ENCODE measurements at regions not wholly inside any gene's neighbourhood (a gene's known extent, or its start where the extent isn't known, plus 50 kb on each side); places are given as distances from the start of the nearest gene placed in this dataset.

DNA sequence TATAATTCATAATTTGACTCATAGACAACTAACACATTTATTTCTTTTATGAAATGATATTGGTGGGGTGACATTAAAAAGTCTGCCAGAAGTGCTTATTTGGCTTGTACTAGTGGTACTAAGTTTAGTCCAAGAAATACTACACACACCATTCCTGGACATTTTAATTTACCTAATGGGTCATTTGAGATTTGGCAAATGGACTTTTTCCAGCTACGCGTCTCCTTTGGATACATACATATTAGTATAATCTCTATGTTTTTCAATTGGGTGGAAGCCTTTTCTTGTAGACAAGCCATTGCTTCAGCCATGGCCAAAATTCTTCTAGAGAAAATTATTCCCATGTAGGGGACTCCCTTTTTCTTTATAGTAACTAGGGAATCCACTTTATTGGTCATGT is 968.5 kb downstream of the C4orf33 start:
- TF ChIP-seq, protein P1, sequence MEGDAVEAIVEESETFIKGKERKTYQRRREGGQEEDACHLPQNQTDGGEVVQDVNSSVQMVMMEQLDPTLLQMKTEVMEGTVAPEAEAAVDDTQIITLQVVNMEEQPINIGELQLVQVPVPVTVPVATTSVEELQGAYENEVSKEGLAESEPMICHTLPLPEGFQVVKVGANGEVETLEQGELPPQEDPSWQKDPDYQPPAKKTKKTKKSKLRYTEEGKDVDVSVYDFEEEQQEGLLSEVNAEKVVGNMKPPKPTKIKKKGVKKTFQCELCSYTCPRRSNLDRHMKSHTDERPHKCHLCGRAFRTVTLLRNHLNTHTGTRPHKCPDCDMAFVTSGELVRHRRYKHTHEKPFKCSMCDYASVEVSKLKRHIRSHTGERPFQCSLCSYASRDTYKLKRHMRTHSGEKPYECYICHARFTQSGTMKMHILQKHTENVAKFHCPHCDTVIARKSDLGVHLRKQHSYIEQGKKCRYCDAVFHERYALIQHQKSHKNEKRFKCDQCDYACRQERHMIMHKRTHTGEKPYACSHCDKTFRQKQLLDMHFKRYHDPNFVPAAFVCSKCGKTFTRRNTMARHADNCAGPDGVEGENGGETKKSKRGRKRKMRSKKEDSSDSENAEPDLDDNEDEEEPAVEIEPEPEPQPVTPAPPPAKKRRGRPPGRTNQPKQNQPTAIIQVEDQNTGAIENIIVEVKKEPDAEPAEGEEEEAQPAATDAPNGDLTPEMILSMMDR (IDR thresholded peaks at IDR 0.05): no peak
- no peak for TF ChIP-seq POLR2A (IDR thresholded peaks at IDR 0.05)
